Sigmoid colon (tissue), 4 donors: ENCODE measurements at regions not wholly inside any gene's neighbourhood (a gene's known extent, or its start where the extent isn't known, plus 50 kb on each side); places are given as distances from the start of the nearest gene placed in this dataset.

Experiments used
- CTCF ChIP-seq, 4 experiments: fragments of 450-650 bp in 3 of 4; fragments of 200-600 bp in 1 of 4; IDR thresholded peaks; one replicate each; pipeline ENCODE4 v1.5.1; 2016 to 2019; ENCODE audit warnings: antibody characterized with exemption in 4 of 4, mild to moderate bottlenecking in 3 of 4, moderate library complexity in 2 of 4
- EP300 ChIP-seq, 4 donors: sonication (generic); formaldehyde crosslinking; IDR thresholded peaks; one replicate each; pipeline ENCODE4 v1.6.1; 2017; ENCODE audit warnings: antibody characterized with exemption in 4 of 4
- POLR2A ChIP-seq, 2 donors: fragments of 450-650 bp; IDR thresholded peaks; one replicate each; pipeline ENCODE4 v1.6.1; 2016; ENCODE audit warnings: antibody characterized with exemption in 2 of 2, mild to moderate bottlenecking in 2 of 2, moderate library complexity in 2 of 2
- POLR2AphosphoS5 ChIP-seq, 4 donors: sonication (generic); formaldehyde crosslinking; IDR thresholded peaks; one replicate each; pipeline ENCODE4 v1.6.1; 2017; ENCODE audit warnings: antibody characterized with exemption in 4 of 4

GRCh38 chr12:92487138-92487485, 215.7 kb upstream of the PLEKHG7 start:
- TF ChIP-seq CTCF (IDR thresholded peaks at IDR 0.05): no peak
- TF ChIP-seq POLR2A (IDR thresholded peaks at IDR 0.05): no peak
- TF ChIP-seq EP300 (IDR thresholded peaks at IDR 0.05): no peak
- TF ChIP-seq POLR2AphosphoS5 (IDR thresholded peaks at IDR 0.05): no peak
